ENCODE measurements at regions not wholly inside any gene's neighbourhood (a gene's known extent, or its start where the extent isn't known, plus 50 kb on each side); places are given as distances from the start of the nearest gene placed in this dataset.

DNA sequence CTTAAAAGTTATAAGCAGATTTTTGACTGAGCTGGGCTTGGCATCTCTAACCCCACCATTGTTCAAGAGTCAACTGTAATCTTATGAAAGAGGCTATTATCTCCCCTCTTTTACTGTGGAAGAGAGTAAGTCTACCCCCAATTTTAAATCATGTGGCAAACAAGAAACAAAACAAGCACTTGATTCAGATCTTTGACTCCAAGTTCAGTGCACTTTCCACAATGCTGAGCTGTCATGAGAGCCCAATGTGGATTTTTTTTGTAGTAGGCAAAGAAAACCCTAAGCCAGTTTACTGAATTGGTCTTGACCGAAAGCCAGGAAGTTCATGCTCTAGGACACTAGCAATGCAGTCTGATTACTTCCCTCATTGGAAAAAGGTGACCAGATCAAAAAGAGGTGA is 306.2 kb downstream of the GALC start:
- DNase-seq (ENCODE audit: low spot score), result no peak
- Histone ChIP-seq H3K9ac (ENCODE audit: low read depth in 1 of 2, low read length in 2 of 2) (no peak overlapping the region), H3K27ac (ENCODE audit: low read depth in 1 of 2, low read length in 2 of 2) (no peak overlapping the region), H3K4me3 (ENCODE audit: low read depth in 1 of 3, low read length in 3 of 3) (no peak overlapping the region), H3K27me3 (ENCODE audit: control insufficient read depth in 4 of 4, insufficient read depth in 4 of 4, low read length in 3 of 4) (peaks cover 0 to 7% (median 1%) of the 10 kb centered on the region in 4 donors), H3K9me3 (ENCODE audit: control insufficient read depth in 4 of 4, low read length in 3 of 4) (no peaks in the 10 kb centered on the region), H3K4me1 (ENCODE audit: control insufficient read depth in 4 of 4, insufficient read depth in 4 of 4, low read length in 3 of 4) (no peaks in the 10 kb centered on the region), H3K36me3 (ENCODE audit: control insufficient read depth in 4 of 4, insufficient read depth in 3 of 4, low read depth in 1 of 4, low read length in 3 of 4) (no peaks in the 10 kb centered on the region)
- 82% methylated on average over 1 of the region's 1 CpG for WGBS
- TF ChIP-seq FOXA1 (IDR thresholded peaks at IDR 0.05), result no peak
- no peak for TF ChIP-seq YY1 (IDR thresholded peaks at IDR 0.05)
- TF ChIP-seq RXRA (IDR thresholded peaks at IDR 0.05), result no peak
- no peak for TF ChIP-seq TAF1 (conservative IDR thresholded peaks at IDR 0.05)
- TF ChIP-seq JUND (IDR thresholded peaks at IDR 0.05), result no peak
- TF ChIP-seq HNF4G (IDR thresholded peaks at IDR 0.05), result no peak
- no peak for TF ChIP-seq GABPA (IDR thresholded peaks at IDR 0.05 in 1 of 2, conservative IDR thresholded peaks at IDR 0.05 in 1 of 2)
- no peak for TF ChIP-seq SP1 (IDR thresholded peaks at IDR 0.05)
- TF ChIP-seq NR2F2 (IDR thresholded peaks at IDR 0.05), result no peak
- no peak for TF ChIP-seq HNF4A (conservative IDR thresholded peaks at IDR 0.05)
- TF ChIP-seq REST (IDR thresholded peaks at IDR 0.05), result no peak
- no peak for TF ChIP-seq MAX (IDR thresholded peaks at IDR 0.05)
- no peak for TF ChIP-seq CTCF (IDR thresholded peaks at IDR 0.05; ENCODE audit: low read depth, low read length, missing input control)
- TF ChIP-seq RAD21 (IDR thresholded peaks at IDR 0.05), result no peak
- TF ChIP-seq FOXA2 (IDR thresholded peaks at IDR 0.05), result no peak
- TF ChIP-seq ZBTB33 (IDR thresholded peaks at IDR 0.05), result no peak
- TF ChIP-seq, protein P1, sequence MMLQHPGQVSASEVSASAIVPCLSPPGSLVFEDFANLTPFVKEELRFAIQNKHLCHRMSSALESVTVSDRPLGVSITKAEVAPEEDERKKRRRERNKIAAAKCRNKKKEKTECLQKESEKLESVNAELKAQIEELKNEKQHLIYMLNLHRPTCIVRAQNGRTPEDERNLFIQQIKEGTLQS (IDR thresholded peaks at IDR 0.05), result no peak
- no peak for TF ChIP-seq EGR1 (IDR thresholded peaks at IDR 0.05; ENCODE audit: low read depth in 2 of 2)
